ENCODE measurements at regions not wholly inside any gene's neighbourhood (a gene's known extent, or its start where the extent isn't known, plus 50 kb on each side); places are given as distances from the start of the nearest gene placed in this dataset.
A peak's percentile ranks its signal among the peaks of the same experiment; 100 is the strongest.

DNA sequence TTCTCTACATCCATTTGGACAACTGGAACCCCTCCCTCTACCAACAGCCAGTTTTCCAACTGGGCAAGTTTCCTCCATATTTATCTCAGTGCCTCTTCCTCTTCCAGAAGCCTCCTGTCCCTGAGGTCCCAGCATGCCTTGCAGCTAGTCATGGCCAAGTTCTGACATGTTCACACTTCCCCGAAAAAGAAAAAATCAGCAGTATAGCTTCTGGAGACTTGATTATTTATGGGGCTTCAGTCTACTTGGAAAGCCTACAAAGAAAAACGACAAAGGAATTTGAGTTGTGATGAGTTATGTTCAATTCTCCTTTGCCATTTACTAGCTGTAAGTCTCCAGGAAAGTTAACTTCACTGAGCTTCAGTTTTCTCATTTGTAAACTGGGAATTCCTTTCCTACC, 406.5 kb downstream of the MAFB start:
- H3K36me3 ChIP-seq = no peaks in the 10 kb centered on the region
- H3K9me3 ChIP-seq = no peaks in the 10 kb centered on the region
- peak in 1 of 2 donors; percentile 31 for DNase-seq
- H3K4me1 ChIP-seq = peaks cover 0 to 18% (median 6%) of the 10 kb centered on the region in 4 donors
- no peak overlapping the region for H3K4me3 ChIP-seq
- WGBS, 5 donors = 51 to 80% (median 69%) methylated on average over 2 of the region's 2 CpGs
- TF ChIP-seq, protein P1, sequence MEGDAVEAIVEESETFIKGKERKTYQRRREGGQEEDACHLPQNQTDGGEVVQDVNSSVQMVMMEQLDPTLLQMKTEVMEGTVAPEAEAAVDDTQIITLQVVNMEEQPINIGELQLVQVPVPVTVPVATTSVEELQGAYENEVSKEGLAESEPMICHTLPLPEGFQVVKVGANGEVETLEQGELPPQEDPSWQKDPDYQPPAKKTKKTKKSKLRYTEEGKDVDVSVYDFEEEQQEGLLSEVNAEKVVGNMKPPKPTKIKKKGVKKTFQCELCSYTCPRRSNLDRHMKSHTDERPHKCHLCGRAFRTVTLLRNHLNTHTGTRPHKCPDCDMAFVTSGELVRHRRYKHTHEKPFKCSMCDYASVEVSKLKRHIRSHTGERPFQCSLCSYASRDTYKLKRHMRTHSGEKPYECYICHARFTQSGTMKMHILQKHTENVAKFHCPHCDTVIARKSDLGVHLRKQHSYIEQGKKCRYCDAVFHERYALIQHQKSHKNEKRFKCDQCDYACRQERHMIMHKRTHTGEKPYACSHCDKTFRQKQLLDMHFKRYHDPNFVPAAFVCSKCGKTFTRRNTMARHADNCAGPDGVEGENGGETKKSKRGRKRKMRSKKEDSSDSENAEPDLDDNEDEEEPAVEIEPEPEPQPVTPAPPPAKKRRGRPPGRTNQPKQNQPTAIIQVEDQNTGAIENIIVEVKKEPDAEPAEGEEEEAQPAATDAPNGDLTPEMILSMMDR (IDR thresholded peaks at IDR 0.05) = no peak
- TF ChIP-seq EP300 (IDR thresholded peaks at IDR 0.05) (no peak), POLR2A (IDR thresholded peaks at IDR 0.05) (no peak), POLR2AphosphoS5 (IDR thresholded peaks at IDR 0.05) (no peak)
- H3K27me3 ChIP-seq = no peaks in the 10 kb centered on the region
- intact Hi-C loops (cut with DNase I; ENCODE audit: low total_unique reads) = no loop called here
- H3K27ac ChIP-seq = no peak overlapping the region

DNA sequence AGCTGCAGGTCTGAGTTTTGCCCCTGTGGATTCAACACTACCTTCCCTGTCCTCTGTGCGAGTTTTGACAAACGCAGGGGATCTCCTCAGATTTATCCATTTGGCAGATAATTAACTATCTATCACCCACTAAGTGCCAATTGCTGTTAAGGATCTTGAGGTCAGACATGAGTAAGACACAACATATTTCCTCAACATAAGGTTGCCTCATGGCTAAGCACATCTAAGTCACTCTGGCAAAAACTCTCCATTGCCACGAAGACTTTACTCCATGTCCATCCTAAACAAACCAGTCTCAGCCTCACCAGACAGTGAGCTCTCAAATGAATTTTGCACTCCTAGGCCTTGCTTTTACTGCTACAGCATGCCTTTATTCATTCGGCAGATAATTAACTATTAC, 408.4 kb downstream of the MAFB start:
- intact Hi-C loops (cut with DNase I; ENCODE audit: low total_unique reads) = no loop called here

DNA sequence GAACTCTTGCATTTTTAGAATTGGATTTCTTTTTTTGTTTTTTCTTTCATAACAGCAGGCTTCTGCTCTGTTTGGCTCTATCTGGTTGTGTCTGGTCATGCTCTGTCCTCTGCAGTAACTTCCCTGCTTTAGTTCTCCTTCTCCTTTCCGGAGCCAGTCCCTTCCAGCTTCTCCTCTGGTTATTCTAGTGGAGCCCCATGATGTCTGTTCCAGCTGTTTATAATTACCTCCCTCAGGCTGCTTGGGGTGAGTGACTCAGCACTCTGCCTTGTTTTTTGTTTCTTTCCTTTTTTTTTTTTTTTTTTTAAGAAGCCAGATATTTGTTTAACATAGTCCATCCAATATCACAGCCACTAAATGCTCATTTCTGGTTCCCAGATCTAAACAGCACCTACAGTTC, 409.6 kb downstream of the MAFB start:
- Histone ChIP-seq H3K36me3 (no peaks in the 10 kb centered on the region), H3K27me3 (no peaks in the 10 kb centered on the region), H3K4me3 (no peak overlapping the region), H3K9me3 (no peaks in the 10 kb centered on the region), H3K4me1 (peaks cover 0 to 9% (median 0%) of the 10 kb centered on the region in 4 donors), H3K27ac (peak overlapping the region in 3 of 5 donors; percentile 23 to 44 (median 26))
- peak in 1 of 2 donors; percentile 63 for DNase-seq
- intact Hi-C loops (cut with DNase I; ENCODE audit: low total_unique reads) = no loop called here
- WGBS, 5 donors = 43 to 77% (median 64%) methylated on average over 1 of the region's 1 CpG
- no peak for TF ChIP-seq POLR2AphosphoS5 (IDR thresholded peaks at IDR 0.05)
- TF ChIP-seq, protein P1 (IDR thresholded peaks at IDR 0.05) = no peak
- no peak for TF ChIP-seq EP300 (IDR thresholded peaks at IDR 0.05)
- no peak for TF ChIP-seq POLR2A (IDR thresholded peaks at IDR 0.05)

More for the DNA sequence above, 408.4 kb downstream of the MAFB start:
- H3K36me3 ChIP-seq = no peaks in the 10 kb centered on the region
- peaks cover 0 to 9% (median 0%) of the 10 kb centered on the region in 4 donors for H3K4me1 ChIP-seq
- TF ChIP-seq POLR2AphosphoS5 (IDR thresholded peaks at IDR 0.05) = no peak
- TF ChIP-seq POLR2A (IDR thresholded peaks at IDR 0.05) = no peak
- TF ChIP-seq EP300 (IDR thresholded peaks at IDR 0.05) = no peak
- TF ChIP-seq, protein P1 (IDR thresholded peaks at IDR 0.05) = no peak
- H3K27me3 ChIP-seq = no peaks in the 10 kb centered on the region
- no peak overlapping the region for H3K4me3 ChIP-seq
- no peak overlapping the region for H3K27ac ChIP-seq
- H3K9me3 ChIP-seq = no peaks in the 10 kb centered on the region
- WGBS, 5 donors = 87 to 96% (median 92%) methylated on average over 4 of the region's 4 CpGs
- DNase-seq = no peak

DNA sequence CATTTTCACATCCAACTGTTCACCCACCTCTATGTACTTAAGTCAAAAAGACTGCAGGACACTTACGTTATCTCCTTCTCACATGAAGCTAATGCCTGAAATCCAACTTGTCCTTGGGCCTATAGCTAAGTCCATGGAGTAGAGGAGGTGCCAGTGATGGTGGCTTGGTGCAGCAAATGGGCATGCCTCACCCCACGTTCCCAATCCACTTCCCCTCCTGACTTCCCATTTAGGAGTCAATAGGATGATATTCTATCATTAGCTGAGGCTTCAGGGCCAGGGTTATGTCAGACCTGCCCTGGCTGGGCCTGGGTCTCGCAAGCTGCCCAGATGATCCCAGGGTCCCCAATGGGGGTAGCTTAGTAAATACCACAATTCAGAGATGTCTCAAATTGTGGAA, 410.4 kb downstream of the MAFB start:
- Histone ChIP-seq H3K4me1 (peaks cover 0 to 9% (median 0%) of the 10 kb centered on the region in 4 donors), H3K9me3 (no peaks in the 10 kb centered on the region), H3K4me3 (no peak overlapping the region), H3K27me3 (no peaks in the 10 kb centered on the region), H3K27ac (peak overlapping the region in 3 of 5 donors; percentile 23 to 44 (median 26)), H3K36me3 (no peaks in the 10 kb centered on the region)
- no peak for DNase-seq
- TF ChIP-seq POLR2A (IDR thresholded peaks at IDR 0.05) = no peak
- TF ChIP-seq EP300 (IDR thresholded peaks at IDR 0.05) = no peak
- TF ChIP-seq, protein P1 (IDR thresholded peaks at IDR 0.05) = no peak
- no peak for TF ChIP-seq POLR2AphosphoS5 (IDR thresholded peaks at IDR 0.05)
- intact Hi-C loops (cut with DNase I; ENCODE audit: low total_unique reads) = no loop called here
- WGBS, 5 donors = 75 to 96% (median 83%) methylated on average over 3 of the region's 3 CpGs

All from stomach (tissue), 8 donors.